ENCODE measurements at regions not wholly inside any gene's neighbourhood (a gene's known extent, or its start where the extent isn't known, plus 50 kb on each side); places are given as distances from the start of the nearest gene placed in this dataset.

DNA sequence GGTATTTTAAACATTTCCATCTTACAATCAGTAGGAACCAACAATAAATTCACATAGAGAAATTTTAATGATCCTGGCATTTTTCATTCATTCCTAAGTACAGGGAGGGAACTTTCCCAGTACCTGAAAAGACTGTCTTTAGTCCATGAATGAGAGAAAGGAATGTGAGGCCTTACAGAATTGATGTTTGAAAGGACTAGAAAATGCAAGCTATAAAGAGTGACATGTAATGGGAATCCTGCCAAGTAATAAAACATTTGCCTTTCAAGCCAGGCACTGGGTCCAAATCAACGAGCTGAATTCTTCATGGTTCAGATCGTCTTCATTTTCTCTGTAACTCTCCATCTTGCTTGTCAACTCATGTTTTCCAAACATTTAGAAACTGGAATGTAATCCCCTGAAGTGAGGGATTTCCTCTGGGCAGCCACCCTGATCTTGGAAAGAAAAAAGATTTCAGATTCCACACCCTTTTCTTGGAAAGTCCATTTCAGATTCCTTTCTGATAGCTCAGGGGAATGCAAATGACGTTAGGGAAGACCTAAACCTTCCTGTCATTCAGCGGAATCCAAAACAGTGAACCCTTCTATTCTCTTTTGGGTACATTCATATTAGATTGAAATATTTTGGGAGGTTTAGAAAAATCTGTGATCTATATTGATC lies 315.8 kb downstream of the SH3GL2 start:
- no peak for DNase-seq

DNA sequence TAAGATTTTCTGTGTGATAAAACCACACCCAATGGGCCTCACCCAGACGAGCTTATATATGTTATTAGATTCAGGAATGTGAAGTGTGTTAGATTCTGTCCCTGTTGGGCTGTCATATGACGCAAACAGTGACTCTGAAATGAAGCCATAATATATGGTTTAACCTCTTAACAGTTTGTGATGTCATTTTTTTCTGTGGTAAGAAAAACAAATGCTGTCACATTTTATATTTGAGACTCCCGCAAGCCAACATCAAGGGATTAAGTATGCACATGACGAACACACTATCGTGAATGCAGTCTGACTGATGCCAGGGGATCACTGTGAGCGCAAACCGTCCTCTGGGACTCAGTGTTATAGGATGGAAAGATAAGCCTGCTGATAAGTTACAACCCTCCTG lies 321.7 kb downstream of the SH3GL2 start:
- no peak for DNase-seq

DNA sequence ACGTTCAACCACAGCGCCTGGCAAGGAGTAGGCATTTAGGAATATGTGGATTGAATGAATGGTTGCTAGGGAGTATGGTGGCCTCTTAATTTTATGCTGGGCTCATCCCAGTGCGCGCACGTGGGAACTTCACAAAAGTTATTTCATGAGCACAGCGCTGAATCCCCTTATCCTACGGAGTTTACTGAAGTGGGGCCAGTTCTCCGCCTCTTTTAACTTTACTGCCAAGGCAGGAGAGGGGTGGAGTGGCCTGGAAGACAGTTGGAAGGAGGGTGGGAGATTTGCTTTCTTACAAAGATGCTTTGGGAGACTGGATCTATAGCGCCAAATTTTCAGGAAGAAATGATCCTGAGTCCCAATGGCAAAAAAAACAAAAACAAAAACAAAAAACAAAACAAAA lies 326.5 kb downstream of the SH3GL2 start:
- DNase-seq, result no peak

DNA sequence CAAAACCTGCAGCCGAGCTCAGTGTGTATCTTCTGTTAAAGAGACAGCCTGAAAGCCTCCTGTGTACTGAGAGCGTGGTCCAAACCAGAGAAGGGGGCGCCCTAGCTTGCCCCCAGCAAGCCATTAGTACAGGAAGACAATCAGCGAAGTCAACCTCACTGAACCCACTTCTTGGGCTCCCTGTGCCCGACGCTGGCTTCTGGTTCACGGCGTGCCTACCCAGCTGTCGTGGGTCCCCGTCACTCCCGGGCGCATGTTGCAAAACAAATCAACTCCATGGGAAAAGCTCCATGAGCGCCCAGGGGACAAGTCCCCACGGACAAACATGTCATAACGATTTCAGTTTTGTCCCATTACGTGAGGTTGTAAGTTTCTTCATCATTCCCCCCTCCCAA lies 326.9 kb downstream of the SH3GL2 start:
- no peak for DNase-seq

DNA sequence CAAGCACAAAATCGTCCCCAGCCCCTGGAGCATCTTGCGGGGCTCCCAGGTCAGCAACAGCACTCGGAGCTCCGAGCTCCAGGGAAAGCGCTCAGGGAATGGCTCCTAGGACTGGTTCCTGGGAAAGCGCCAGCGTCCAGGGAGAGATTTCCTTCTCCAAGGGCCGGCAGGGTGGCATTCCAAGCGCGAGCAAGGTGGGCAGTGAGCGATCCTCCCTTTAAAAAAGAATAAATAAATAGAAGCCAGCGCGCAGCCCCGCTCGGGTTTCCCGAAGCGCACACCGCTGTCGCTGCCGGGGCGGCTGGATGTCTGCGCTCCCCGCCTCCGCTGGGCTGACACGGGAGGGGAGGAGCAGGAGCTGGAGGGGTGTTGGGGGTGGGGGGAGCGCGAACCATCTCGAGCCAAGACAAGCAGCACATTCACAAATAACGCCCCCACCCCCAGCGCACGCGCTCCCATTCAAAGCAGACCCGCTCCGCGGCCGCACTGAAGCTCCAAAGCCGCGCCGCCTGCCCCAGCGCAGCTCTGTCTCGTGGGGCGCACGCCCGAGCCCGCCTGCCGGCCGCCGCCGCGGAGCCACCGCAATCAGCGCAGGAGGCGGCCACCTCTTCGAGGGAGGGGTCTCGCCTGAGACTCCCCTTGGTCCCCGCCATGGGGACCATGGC lies 327.4 kb downstream of the SH3GL2 start:
- no peak for DNase-seq

DNA sequence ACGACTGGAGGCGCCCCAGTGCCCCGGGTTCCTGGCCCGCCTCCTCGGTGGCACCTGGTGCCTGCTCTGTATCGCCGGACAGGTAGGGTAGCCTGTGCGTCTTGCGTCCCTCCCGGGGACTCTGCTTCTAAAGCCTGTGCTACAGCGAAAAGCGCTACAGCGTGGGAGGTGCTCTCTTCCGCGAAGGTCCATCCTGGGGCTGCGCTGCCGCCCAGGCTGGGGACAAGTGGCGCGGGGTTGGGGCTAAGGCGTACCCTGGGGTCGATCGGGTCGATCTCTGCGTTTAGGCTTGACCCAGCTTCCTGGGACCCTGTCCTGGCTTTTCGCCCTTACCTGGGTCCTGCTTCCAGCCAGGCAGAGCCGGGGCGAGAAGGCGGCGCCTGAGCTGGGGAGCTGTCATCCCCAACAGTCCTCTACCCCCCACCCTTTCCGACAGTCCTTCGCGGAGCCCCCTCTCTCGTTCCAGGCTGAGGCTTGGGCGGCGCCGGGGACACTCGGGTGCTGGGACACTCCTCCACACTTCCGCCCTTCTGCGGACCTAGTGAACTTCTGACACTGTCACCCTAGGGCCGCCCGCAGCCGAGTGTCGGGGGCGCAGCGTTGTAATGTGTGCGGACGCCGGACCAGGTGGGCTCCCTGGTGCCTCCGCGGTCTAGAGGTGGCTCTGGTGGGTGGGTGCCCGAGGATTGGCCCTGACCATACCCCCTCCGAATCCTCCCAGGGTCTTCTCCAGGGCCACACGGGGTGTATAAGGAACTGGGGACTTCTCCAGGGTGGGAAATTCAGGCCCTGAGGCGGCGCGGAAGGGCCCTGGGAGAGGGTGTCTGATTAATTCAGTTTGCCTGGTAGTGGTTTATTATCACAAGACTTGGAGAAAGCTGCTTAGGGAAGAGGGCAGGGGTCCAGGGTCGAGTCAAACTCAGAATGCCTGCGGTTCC lies 328.2 kb downstream of the SH3GL2 start:
- DNase-seq, result no peak

DNA sequence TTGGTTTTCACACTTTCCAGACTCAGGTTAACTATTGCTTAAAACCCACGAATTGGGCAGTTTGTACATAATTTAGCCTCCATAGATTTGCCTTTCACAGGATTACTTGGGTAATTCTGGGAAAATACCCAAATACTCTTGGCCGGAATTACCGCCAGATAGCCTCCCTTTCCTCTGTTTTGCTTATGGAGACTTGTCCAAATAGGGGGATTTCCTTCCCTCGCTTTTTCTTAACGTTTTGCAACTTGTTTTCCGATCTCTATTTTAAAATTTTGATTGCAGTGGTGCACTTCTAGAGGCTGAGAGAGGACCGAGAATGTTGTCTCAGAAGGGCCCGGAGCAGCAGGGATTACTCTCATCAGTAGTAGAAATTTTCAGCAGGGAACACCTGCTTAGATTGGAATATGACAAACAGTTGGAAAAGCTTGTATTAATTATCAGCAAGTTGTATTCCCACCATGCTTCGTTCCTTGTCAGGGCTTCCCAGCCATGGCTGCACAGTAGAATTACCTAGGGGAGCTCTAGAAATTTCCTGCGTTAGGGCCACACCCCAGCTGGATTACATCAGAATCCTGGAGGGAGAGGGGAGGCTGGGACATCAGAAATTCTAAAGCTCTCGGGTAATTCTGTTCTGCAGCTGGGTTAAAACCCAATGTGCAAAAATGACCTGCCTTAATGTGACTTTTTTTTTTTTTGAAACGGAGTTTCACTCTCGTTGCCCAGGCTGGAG lies 329.1 kb downstream of the SH3GL2 start:
- no peak for DNase-seq

DNA sequence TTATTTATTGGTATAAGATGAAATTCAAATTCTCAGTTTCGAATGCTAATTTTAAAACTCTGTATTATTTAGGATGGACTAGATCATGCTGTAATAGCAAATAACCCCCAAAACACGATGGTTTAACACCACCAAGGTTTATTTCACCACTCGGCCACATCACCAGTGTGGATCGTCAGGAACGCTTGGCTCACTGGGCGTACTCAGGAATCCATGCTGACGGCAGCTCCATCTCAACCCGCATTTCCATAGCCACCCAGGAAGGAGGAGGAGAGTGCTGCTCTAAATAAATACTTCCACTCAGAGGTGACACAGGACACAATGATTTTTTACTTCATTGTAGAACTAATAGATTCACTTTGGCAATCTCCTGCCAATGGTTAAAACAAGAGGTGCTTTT lies 347.4 kb downstream of the SH3GL2 start:
- no peak for DNase-seq

DNA sequence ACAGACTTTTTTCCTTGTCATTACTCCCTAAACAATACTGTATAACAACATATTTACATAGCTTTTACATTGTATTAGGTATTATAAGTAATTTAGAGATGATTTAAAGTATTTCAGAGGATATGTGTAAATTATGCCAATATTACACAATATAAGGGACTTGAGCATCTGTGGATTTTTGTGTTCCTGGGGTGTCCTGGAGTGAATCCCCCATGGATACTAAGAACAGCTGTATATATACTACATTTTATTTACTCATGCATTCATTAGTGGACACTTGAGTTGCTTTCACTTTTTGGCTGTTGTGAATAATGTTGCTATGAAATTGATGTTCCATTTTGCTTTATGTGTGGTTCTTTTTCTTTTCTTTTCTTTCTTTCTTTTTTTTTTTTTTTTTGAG lies 348.8 kb downstream of the SH3GL2 start:
- no peak for DNase-seq

DNA sequence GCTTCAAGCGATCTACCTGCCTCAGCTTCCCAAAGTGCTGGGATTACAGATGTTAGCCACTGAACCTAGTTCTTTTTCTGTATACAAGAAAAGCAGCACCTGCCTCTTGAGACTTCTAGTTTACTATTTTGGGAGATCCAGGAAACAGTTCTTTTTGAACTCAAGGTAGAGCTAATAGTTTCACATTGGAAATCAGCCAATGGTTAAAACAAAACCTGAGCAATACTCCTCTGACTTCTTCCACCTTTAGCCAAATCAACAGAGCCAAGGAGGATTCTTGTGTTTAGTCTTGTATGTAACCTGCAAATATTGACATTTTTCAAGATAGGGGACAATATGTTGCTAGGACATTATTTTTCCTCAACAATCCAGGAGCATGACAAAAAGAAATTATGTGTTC lies 349.4 kb downstream of the SH3GL2 start:
- no peak for DNase-seq

DNA sequence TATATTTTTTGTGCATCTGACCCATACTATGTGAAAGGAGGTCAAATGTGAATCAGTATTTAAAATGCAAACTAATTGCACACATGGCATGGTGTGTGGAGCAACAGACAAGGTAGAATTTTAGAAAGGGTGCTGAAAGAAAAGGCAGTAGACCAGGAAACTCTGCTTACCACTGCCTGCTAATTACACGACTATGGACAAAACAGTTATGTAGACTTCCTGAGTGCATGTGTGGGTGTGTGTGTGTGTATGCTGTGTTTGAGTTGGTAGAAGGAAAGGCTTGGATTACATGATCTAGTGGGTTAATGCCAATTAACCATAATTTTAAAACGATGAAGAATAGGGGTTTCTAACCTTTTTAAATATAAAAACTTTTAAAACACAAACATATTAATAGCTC lies 349.9 kb downstream of the SH3GL2 start:
- no peak for DNase-seq

DNA sequence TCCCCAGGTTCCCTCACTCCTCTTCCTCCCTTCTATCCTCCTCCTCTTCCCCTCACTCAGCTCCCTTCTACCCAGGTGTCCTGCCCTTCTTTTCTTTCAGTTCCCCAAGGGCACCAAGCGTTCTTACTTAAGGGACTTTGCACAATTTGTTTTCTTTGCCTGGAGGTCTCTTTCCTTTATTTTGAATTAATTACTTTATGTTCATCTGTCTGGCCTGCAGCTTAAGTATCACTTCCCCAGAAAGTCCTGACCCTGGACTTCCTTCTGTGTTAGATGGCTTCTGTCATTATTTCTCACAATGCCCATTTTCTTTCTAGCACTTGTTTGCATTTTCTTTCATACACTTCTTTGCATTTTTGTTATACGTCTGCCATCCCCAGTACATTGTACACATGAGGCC lies 350.6 kb downstream of the SH3GL2 start:
- DNase-seq, result no peak

DNA sequence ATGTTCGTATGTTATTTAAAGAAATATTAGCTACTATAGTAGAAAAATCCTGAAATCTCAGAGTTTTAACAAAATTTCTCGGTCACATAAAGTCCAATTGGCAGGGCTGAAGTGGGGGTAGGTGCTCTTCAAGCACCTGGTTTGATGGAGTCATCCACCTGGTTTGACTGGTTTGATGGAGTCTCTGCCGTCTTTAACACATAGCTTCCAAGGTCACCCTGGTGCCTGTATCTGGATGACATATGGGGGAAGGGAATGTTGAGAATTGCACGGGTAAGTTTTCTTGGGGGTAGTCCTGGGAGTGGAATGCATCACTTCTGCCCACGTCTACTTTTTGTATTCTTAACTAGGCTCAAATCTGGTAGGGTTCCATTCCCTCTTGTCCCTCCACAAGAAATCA lies 351.2 kb downstream of the SH3GL2 start:
- no peak for DNase-seq

DNA sequence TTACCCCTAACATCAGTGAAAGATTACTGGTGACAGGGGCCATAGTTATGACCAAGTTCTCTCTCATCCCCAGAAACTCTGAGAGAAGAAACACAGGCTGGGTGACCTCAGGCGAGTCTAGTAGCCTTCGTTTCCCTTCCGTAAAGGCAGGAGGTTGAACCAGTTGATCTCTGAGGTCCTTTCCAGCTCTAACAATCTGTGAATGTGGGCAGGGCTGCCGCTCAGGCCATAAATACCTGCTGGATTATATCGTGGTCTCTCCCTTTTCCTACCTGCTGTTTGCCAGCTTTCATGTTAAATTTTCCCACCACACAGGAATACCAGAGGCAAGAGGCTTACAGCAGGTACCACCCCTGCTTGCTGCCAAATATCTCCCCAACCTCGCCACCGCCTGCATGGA lies 357.5 kb downstream of the SH3GL2 start:
- DNase-seq, result no peak

DNA sequence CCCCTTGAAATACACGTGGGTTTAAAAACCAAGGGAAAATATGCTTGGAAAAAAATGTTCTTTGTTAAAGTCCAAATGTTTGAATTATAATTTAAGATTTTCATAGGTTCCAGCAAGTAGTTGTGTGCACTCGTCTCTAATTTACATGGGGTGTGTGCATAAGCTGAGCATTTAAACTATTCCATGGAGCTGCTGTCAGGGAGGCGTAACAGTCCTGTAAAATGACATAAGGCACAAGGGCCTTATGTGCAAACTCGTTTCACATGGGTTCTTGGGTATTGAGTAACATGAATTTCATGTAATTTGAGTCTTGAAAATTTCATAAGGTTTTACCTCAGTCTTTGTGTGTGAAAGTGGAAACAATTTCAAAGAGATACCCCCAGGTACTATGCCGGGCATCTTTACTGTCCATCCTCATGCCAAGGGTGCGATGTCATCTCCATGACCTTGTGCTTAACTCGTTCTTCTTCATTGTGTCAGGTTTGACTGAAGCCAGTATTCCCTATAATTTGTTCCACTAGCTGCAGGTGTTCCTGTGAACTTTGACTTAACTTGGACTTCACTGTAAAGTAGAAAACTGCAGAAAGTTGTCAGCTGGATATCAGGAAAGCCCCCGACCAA lies 359.3 kb downstream of the SH3GL2 start:
- no peak for DNase-seq

DNA sequence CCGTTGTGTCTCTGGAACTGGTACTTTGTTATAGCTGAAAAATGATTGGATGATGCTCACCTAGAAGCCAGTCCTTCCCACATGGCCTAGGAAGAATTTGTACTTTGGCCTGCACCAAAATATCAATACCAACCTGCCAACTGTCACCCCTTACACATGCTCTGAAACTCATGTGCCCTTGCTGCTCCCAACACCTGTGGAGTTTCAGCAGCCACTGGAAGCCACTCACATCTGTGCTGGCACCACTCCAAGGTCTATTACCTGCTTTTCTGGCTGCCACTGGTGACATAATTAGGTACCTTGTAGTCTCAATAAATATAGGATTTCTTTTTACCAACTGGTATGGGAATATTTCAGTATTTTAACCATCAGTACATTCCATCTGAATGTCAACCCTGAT lies 363.6 kb downstream of the SH3GL2 start:
- no peak for DNase-seq

DNA sequence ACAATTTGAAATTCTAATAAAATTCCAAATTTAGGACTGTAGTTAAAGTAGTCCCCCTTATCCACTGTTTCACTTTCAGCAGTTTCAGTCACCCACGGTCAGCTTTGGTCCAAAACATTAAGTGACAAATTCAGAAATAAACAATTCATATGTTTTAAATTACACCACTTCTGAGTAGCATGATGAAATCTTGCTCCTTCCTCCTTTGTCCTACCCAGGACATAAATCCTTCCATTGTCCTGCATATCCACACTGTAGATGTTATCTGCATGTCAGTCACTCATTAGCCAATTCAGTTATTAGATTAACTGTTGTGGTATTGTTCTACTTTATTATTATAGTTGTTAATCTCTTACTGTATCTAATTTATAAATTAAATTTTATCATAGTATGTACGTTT lies 376.5 kb downstream of the SH3GL2 start:
- DNase-seq, result no peak

DNA sequence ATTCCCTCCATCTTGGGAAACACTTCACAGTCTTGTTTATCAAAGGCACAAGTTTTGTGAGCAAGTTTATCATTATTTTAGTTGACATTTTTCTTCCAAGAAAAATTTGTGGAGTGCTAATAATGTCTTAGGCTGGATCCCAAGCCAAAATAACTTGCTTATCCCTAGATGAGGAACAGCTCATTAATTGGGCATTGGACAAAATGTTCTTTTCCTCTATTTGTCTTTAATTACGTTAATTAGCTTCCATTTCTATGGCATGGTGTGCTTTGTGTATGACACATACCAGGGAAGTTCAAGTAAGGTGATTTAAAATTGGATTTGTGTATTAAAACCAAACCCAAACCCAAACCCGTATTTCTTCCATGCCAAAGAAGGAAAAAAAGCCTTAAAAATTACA lies 379.5 kb downstream of the SH3GL2 start:
- DNase-seq, result no peak

DNA sequence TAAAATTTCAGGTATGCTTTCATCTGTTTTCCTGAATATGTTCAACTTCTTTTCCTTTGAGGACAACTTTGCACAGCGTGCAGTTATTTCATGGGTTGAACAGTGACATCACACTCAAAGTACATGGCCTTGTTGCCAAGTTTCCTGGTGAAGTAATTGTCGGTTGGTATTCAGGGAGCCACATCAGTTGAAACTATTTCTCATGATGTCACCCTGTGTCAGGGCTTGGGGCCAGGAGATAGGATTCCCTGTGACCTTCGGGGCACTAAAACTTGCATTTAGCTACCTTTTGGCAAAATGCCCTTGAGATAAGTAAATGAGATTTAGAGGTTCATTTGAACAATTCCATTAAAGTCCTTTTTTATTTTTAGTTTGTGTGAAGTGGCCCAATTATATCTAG lies 383.9 kb downstream of the SH3GL2 start:
- DNase-seq, result no peak

DNA sequence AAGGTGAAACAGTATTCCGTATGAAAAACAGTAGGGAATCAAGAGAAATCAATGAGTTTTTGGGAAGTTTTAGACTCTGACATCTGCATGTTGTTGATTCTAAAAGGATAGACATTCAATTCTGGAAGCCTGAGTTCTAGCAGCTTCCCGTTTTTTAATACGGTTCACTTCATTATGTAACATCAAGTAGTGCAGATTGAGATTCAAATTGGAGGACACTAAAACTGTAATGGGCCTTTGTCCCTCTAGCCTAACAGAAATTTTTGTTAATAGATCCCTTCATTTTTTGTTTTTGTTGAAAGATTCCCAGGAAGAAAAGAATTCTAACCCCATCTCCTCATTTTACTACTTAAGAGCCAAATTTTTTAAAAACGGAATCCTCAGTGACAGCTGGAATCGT lies 384.6 kb downstream of the SH3GL2 start:
- DNase-seq, result no peak

DNA sequence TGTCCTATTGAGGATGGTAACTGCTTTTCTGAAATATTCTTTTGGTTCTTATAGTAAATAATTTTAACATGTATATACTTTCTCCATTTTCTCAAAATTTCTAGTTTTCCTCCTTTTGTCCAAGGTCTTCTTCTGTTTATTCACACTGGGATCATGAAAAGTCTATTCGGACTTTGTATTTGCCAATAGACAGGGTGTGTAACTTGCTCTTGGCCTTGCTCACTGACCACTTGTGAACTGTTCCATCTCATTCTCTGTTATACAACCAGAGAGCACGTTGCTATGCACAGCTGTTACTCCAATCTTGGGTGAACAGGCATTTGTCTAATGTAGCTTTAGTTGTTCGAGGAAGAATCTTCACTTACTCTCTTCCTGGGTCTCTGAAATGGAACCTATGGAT lies 388.9 kb downstream of the SH3GL2 start:
- no peak for DNase-seq

DNA sequence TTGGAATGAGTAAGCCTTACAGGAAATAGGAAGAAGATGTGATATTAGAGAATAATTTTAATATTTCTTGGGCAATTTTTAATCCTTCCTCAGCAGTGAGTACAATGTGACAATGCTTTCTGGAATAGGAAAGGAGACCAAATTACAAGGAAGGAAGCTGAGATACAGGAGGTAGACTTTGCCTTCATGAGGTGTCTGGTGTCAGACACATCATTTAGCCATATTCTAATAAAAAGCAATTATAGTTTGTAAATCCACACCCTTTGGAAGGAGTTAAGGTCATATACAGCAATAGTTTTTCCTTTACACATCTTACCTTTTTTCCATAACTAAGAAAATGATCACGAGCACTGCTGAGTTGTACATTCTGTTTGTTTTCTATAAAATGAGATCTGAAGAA lies 390.4 kb downstream of the SH3GL2 start:
- DNase-seq, result no peak

DNA sequence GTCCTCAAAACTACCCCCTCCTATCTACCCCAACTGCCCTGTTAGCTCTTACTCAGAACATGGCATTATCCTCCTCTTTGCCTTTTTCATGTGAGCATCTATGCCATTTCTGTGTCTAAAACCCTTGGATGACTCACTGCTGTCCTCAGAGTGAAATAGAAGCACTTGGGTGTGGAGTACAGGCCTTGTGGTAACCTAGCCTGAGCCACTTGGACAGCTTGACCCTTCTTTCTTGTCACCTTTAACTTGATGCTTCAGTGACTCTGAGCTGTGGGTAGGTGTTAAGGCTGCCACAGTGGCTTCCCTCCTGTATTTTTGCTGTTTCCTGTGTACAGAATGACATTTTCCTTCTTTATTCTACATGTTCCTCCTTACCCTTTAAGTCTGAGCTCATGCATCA lies 391.4 kb downstream of the SH3GL2 start:
- no peak for DNase-seq

Measured in stimulated activated CD4-positive, alpha-beta T cell treated with anti-CD3 and anti-CD28 coated beads, Interleukin-4, amount 100 ng/mL, for 4 hours (primary cell).